ENCODE measurements at regions not wholly inside any gene's neighbourhood (a gene's known extent, or its start where the extent isn't known, plus 50 kb on each side); places are given as distances from the start of the nearest gene placed in this dataset.

- Histone ChIP-seq H3K4me1 (ENCODE audit: control insufficient read depth, extremely low read depth, insufficient read depth, low read length) (no peaks in the 10 kb centered on the region), H3K27ac (ENCODE audit: control insufficient read depth, insufficient read depth, low read length) (no peak overlapping the region), H2AFZ (ENCODE audit: control insufficient read depth, low read length) (no peak overlapping the region), H3K9me1 (ENCODE audit: control insufficient read depth, extremely low read depth, insufficient read depth, low read length) (no peaks in the 10 kb centered on the region), H3K9me3 (ENCODE audit: control insufficient read depth, low read depth, low read length) (no peaks in the 10 kb centered on the region), H4K20me1 (ENCODE audit: control insufficient read depth, extremely low read depth, insufficient read depth, low read length) (no peaks in the 10 kb centered on the region), H3K79me2 (ENCODE audit: control insufficient read depth, insufficient read depth, low read length) (no peaks in the 10 kb centered on the region), H3K27me3 (ENCODE audit: control insufficient read depth, extremely low read depth, insufficient read depth, low read length) (no peaks in the 10 kb centered on the region), H3K4me3 (ENCODE audit: control insufficient read depth in 2 of 3, extremely low read depth in 1 of 3, insufficient read depth in 2 of 3, low read depth in 1 of 3, low read length in 3 of 3) (no peak overlapping the region), H3K36me3 (ENCODE audit: control insufficient read depth in 2 of 2, extremely low read depth in 1 of 2, insufficient read depth in 2 of 2, low read length in 2 of 2) (no peaks in the 10 kb centered on the region), H3K4me2 (ENCODE audit: control insufficient read depth, extremely low read depth, insufficient read depth, low read depth, low read length) (no peak overlapping the region), H3K9ac (ENCODE audit: control insufficient read depth, extremely low read depth, insufficient read depth, low read length) (no peak overlapping the region)
- FAIRE-seq (no peak), DNase-seq (ENCODE audit: low read depth, low spot score) (no peak)
- dilution Hi-C loops (cut with MboI; ENCODE audit: extremely low pct_ligation_motif_present, low sequenced_read_pairs) = no loop called here
- TF ChIP-seq, protein P1, sequence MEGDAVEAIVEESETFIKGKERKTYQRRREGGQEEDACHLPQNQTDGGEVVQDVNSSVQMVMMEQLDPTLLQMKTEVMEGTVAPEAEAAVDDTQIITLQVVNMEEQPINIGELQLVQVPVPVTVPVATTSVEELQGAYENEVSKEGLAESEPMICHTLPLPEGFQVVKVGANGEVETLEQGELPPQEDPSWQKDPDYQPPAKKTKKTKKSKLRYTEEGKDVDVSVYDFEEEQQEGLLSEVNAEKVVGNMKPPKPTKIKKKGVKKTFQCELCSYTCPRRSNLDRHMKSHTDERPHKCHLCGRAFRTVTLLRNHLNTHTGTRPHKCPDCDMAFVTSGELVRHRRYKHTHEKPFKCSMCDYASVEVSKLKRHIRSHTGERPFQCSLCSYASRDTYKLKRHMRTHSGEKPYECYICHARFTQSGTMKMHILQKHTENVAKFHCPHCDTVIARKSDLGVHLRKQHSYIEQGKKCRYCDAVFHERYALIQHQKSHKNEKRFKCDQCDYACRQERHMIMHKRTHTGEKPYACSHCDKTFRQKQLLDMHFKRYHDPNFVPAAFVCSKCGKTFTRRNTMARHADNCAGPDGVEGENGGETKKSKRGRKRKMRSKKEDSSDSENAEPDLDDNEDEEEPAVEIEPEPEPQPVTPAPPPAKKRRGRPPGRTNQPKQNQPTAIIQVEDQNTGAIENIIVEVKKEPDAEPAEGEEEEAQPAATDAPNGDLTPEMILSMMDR (optimal IDR thresholded peaks at IDR 0.05 in 1 of 3, IDR thresholded peaks at IDR 0.05 in 1 of 3, conservative IDR thresholded peaks at IDR 0.05 in 1 of 3; ENCODE audit: extremely low read depth in 1 of 3, insufficient read depth in 2 of 3, low read length in 3 of 3) = no peak
- no peak for TF ChIP-seq EZH2 (IDR thresholded peaks at IDR 0.05; ENCODE audit: low read length)
Measured at GRCh38 chr4:14257903-14258302, 630.4 kb upstream of the BOD1L1 start.

DNA sequence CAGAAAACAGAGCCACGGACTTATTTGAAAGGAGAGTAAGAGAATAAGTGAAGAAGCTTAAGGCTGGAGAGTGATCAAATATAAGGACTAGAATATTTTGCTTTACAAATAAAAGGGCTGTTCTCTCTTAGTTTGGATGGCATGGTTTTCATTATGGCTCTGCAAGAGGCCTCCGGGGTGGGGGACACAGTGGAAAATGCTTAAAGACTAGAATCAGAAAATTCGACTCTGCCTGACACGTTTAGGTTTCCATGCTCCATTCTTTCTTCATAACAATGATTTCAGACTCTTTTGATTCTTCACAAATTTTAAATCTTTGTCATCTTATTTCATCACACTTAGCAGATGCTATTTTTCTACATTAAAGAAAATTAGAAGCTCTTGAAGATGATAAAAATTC, 632.4 kb upstream of the BOD1L1 start:
- H3K27ac ChIP-seq (ENCODE audit: control insufficient read depth, insufficient read depth, low read length) = no peak overlapping the region
- H3K9me1 ChIP-seq (ENCODE audit: control insufficient read depth, extremely low read depth, insufficient read depth, low read length) = no peaks in the 10 kb centered on the region
- no peak for TF ChIP-seq EZH2 (IDR thresholded peaks at IDR 0.05; ENCODE audit: low read length)
- TF ChIP-seq, protein P1 (optimal IDR thresholded peaks at IDR 0.05 in 1 of 3, IDR thresholded peaks at IDR 0.05 in 1 of 3, conservative IDR thresholded peaks at IDR 0.05 in 1 of 3; ENCODE audit: extremely low read depth in 1 of 3, insufficient read depth in 2 of 3, low read length in 3 of 3) = no peak
- no peak overlapping the region for H3K9ac ChIP-seq (ENCODE audit: control insufficient read depth, extremely low read depth, insufficient read depth, low read length)
- H3K36me3 ChIP-seq (ENCODE audit: control insufficient read depth in 2 of 2, extremely low read depth in 1 of 2, insufficient read depth in 2 of 2, low read length in 2 of 2) = no peaks in the 10 kb centered on the region
- H4K20me1 ChIP-seq (ENCODE audit: control insufficient read depth, extremely low read depth, insufficient read depth, low read length) = no peaks in the 10 kb centered on the region
- no peak for DNase-seq (ENCODE audit: low read depth, low spot score)
- H3K4me1 ChIP-seq (ENCODE audit: control insufficient read depth, extremely low read depth, insufficient read depth, low read length) = no peaks in the 10 kb centered on the region
- H2AFZ ChIP-seq (ENCODE audit: control insufficient read depth, low read length) = no peak overlapping the region
- dilution Hi-C loops (cut with MboI; ENCODE audit: extremely low pct_ligation_motif_present, low sequenced_read_pairs) = no loop called here
- H3K4me3 ChIP-seq (ENCODE audit: control insufficient read depth in 2 of 3, extremely low read depth in 1 of 3, insufficient read depth in 2 of 3, low read depth in 1 of 3, low read length in 3 of 3) = no peak overlapping the region
- no peaks in the 10 kb centered on the region for H3K79me2 ChIP-seq (ENCODE audit: control insufficient read depth, insufficient read depth, low read length)
- no peaks in the 10 kb centered on the region for H3K9me3 ChIP-seq (ENCODE audit: control insufficient read depth, low read depth, low read length)
- H3K27me3 ChIP-seq (ENCODE audit: control insufficient read depth, extremely low read depth, insufficient read depth, low read length) = no peaks in the 10 kb centered on the region
- FAIRE-seq = no peak
- H3K4me2 ChIP-seq (ENCODE audit: control insufficient read depth, extremely low read depth, insufficient read depth, low read depth, low read length) = no peak overlapping the region
